ENCODE measurements at regions not wholly inside any gene's neighbourhood (a gene's known extent, or its start where the extent isn't known, plus 50 kb on each side); places are given as distances from the start of the nearest gene placed in this dataset.
A peak's percentile ranks its signal among the peaks of the same experiment; 100 is the strongest.
"Not testable (repeated sequence)": the region's sequence is repeated elsewhere in the genome, so short reads cannot be mapped to it uniquely, and the experiment has no call there.

DNA sequence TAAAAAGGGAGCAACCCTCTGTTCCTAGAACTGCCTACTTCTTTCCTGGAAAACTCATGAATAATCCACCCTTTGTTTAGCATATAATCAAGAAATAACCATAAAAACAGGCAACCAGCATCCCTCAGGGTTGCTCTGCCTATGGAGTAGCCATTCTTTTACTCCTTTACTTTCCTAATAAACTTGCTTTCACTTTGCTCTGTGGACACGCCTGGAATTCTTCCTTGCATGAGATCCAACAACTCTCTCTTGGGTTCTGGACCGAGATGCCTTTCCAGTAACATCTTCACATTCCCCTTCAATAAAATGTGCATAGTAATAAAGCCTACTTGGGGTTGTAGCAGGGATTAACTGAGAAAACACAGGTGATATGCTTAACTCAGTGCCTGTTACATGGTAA is 286.4 kb upstream of the AMIGO2 start:
- CTCF ChIA-PET = no interaction called here
- peaks cover 51 to 55% of the 10 kb centered on the region in 2 experiments for H3K4me1 ChIP-seq (ENCODE audit: control insufficient read depth in 1 of 2, extremely low read depth in 1 of 2, insufficient read depth in 2 of 2, low read length in 2 of 2)
- H3K27ac ChIP-seq (ENCODE audit: low read length) = no peak overlapping the region
- Mint-ChIP-seq H3K9me3 (no peaks in the 10 kb centered on the region), H3K36me3 (no peaks in the 10 kb centered on the region), H3K27me3 (no peaks in the 10 kb centered on the region), H3K4me3 (no peak overlapping the region), H3K4me1 (peaks cover 20 to 29% (median 28%) of the 10 kb centered on the region in 3 donors), H3K27ac (no peak overlapping the region)
- DNase-seq (no peak), ATAC-seq (replicated peaks in 1 of 4) (no peak)
- 80% methylated on average over 1 of the region's 2 CpGs for WGBS (ENCODE audit: insufficient coverage)
- H3K36me3 ChIP-seq (ENCODE audit: control insufficient read depth in 2 of 2, extremely low read depth in 1 of 2, insufficient read depth in 1 of 2, low read length in 1 of 2) = no peaks in the 10 kb centered on the region
- H3K4me3 ChIP-seq (ENCODE audit: control insufficient read depth in 1 of 2, extremely low read depth in 1 of 2, low read length in 1 of 2) = peak overlapping the region in 1 of 2 donors; percentile 1
- H3K27me3 ChIP-seq (replicated peaks in 1 of 2; ENCODE audit: control insufficient read depth in 2 of 2, extremely low read depth in 1 of 2, insufficient read depth in 2 of 2, low read length in 1 of 2) = no peaks in the 10 kb centered on the region
- POLR2A ChIA-PET = interaction anchor here in 1 of 2 donors (0.6 kb wide), 1 partner anchor 1097 kb away, joined by 3 read pairs; the partner anchor contains the start of gene SLC38A1
- H3K9me3 ChIP-seq = peaks cover 4% of the 10 kb centered on the region

DNA sequence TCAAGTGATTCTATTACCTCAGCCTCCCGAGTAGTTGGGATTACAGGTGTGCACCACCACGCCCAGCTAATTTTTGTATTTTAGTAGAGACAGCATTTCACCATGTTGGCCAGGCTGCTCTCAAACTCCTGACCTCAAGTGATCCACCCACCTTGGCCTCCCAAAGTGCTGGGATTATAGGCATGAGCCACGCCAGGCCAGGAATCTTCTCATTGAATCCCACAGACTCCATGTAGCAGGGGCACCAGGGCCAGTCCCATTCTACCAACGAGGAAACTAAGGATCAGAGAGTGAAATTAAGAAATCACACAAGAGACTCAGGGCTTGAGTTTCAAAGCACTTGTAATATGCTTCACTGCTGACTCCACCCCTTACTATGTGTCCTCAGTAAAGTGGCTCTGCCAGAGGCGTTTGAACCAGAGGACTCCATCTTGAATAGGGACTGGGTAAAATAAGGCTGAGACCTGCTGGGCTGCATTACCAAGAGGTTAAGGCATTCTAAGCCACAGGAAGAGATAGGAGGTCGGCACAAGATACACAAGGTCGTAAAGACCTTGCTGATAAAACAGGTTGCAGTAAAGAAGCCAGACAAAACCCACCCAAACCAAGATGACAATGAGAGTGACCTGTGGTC is 285.8 kb upstream of the AMIGO2 start:
- CTCF ChIA-PET; H3K27ac ChIP-seq (ENCODE audit: low read length); H3K9me3 Mint-ChIP-seq; H3K9me3 ChIP-seq; H3K27me3 ChIP-seq (replicated peaks in 1 of 2; ENCODE audit: control insufficient read depth in 2 of 2, extremely low read depth in 1 of 2, insufficient read depth in 2 of 2, low read length in 1 of 2); H3K36me3 ChIP-seq (ENCODE audit: control insufficient read depth in 2 of 2, extremely low read depth in 1 of 2, insufficient read depth in 1 of 2, low read length in 1 of 2); H3K4me3 ChIP-seq (ENCODE audit: control insufficient read depth in 1 of 2, extremely low read depth in 1 of 2, low read length in 1 of 2); H3K36me3 Mint-ChIP-seq; POLR2A ChIA-PET; H3K27ac Mint-ChIP-seq; H3K27me3 Mint-ChIP-seq: not testable (repeated sequence)
- 100% methylated on average over 2 of the region's 7 CpGs for WGBS (ENCODE audit: insufficient coverage)
- Mint-ChIP-seq H3K4me3 (peak overlapping the region in 1 of 3 donors; percentile 44), H3K4me1 (peaks cover 26 to 35% (median 33%) of the 10 kb centered on the region in 3 donors)
- DNase-seq = peak in 2 of 35 experiments; percentile 3 to 24
- ATAC-seq (replicated peaks in 1 of 4) = peak in 1 of 4 experiments; percentile 27
- peaks cover 54 to 59% of the 10 kb centered on the region in 2 experiments for H3K4me1 ChIP-seq (ENCODE audit: control insufficient read depth in 1 of 2, extremely low read depth in 1 of 2, insufficient read depth in 2 of 2, low read length in 2 of 2)

DNA sequence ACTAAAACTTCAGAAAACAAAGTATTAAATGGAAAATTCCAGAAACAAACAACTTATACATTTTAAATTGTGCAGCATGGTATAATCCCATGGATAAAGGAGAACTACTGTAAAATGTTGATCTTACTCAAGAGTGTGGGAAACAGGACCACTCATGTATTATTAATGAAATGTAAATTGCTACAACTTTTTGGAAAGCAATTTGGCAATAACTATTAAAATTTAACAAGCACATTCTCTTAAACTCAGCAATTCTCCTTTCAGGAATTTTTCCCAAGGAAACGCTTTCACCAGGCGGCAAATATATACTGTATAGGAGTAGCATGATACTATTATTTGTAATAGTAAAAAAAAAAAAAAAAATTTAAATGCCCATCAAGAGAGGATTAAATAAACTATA is 284.5 kb upstream of the AMIGO2 start:
- peaks cover 62 to 64% of the 10 kb centered on the region in 2 experiments for H3K4me1 ChIP-seq (ENCODE audit: control insufficient read depth in 1 of 2, extremely low read depth in 1 of 2, insufficient read depth in 2 of 2, low read length in 2 of 2)
- no peaks in the 10 kb centered on the region for H3K36me3 ChIP-seq (ENCODE audit: control insufficient read depth in 2 of 2, extremely low read depth in 1 of 2, insufficient read depth in 1 of 2, low read length in 1 of 2)
- peaks cover 4% of the 10 kb centered on the region for H3K9me3 ChIP-seq
- ChIA-PET POLR2A (interaction anchor here (0.6 to 0.7 kb wide), 4 partner anchors 40 to 838 kb away, joined by 3 to 5 read pairs (median 5); no protein-coding TSS in a partner anchor), CTCF (interaction anchor here in 1 of 2 donors (0.5 to 2.5 kb wide), 3 partner anchors 33 to 53 kb away, joined by 3 to 7 read pairs (median 3); no protein-coding TSS in a partner anchor)
- Mint-ChIP-seq H3K4me1 (peaks cover 39 to 46% (median 42%) of the 10 kb centered on the region in 3 donors), H3K27ac (peak overlapping the region in 1 of 2 donors; percentile 88), H3K4me3 (peak overlapping the region in 1 of 3 donors; percentile 60), H3K36me3 (peaks cover 1% of the 10 kb centered on the region), H3K9me3 (peaks cover 0 to 2% (median under 1%) of the 10 kb centered on the region in 3 donors), H3K27me3 (no peaks in the 10 kb centered on the region)
- peak overlapping the region; percentile 11 for H3K27ac ChIP-seq (ENCODE audit: low read length)
- H3K27me3 ChIP-seq (replicated peaks in 1 of 2; ENCODE audit: control insufficient read depth in 2 of 2, extremely low read depth in 1 of 2, insufficient read depth in 2 of 2, low read length in 1 of 2) = no peaks in the 10 kb centered on the region
- no CpG with 5 or more reads among the region's 2 CpGs for WGBS (ENCODE audit: insufficient coverage)
- ATAC-seq (replicated peaks in 1 of 4) (no peak), DNase-seq (no peak)
- no peak overlapping the region for H3K4me3 ChIP-seq (ENCODE audit: control insufficient read depth in 1 of 2, extremely low read depth in 1 of 2, low read length in 1 of 2)

DNA sequence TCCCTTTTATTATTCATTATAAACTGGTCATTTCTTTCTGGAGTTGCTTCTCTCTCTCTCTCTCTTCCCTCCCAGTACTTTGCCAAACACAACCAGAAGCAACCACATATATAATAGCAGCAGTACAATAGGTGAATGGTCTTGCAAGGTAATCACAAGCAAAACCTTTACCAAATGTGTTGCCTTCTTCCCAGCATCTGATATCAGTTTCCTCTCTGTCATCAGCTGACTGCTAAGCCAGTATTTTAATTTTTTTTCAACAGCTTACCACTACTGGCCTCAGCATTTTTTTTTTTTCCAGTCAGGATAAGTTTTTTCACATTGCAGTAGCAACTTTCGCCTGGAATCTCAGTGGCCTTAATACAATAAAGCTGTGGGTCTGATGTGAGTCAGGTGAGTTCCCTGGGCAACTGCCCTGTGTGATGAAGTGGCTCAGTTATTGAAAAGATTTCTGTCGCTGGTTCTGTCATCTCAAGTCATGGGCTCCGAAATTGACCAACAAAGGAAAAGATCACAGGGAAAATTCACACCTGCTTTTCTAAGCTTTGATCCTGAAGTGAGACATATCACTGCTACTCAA is 282.5 kb upstream of the AMIGO2 start:
- Mint-ChIP-seq H3K4me3 (peak overlapping the region; percentile 24 to 64 (median 61)), H3K27me3 (no peaks in the 10 kb centered on the region), H3K4me1 (peaks cover 53 to 58% (median 55%) of the 10 kb centered on the region in 3 donors), H3K9me3 (peaks cover 0 to 5% (median 3%) of the 10 kb centered on the region in 3 donors), H3K27ac (peak overlapping the region; percentile 96), H3K36me3 (peaks cover 6% of the 10 kb centered on the region)
- 83% methylated on average over 1 of the region's 3 CpGs for WGBS (ENCODE audit: insufficient coverage)
- no peak overlapping the region for H3K4me3 ChIP-seq (ENCODE audit: control insufficient read depth in 1 of 2, extremely low read depth in 1 of 2, low read length in 1 of 2)
- POLR2A ChIA-PET = interaction anchor here (0.6 to 0.7 kb wide), 2 partner anchors 152 to 292 kb away, joined by 3 to 4 read pairs; no protein-coding TSS in a partner anchor
- peak overlapping the region; percentile 97 for H3K27ac ChIP-seq (ENCODE audit: low read length)
- CTCF ChIA-PET = interaction anchor here in 1 of 2 donors (0.6 to 2.5 kb wide), 4 partner anchors 29 to 1102 kb away, joined by 3 to 7 read pairs (median 3); no protein-coding TSS in a partner anchor
- H3K4me1 ChIP-seq (ENCODE audit: control insufficient read depth in 1 of 2, extremely low read depth in 1 of 2, insufficient read depth in 2 of 2, low read length in 2 of 2) = peaks cover 45 to 59% of the 10 kb centered on the region in 2 experiments
- no peaks in the 10 kb centered on the region for H3K27me3 ChIP-seq (replicated peaks in 1 of 2; ENCODE audit: control insufficient read depth in 2 of 2, extremely low read depth in 1 of 2, insufficient read depth in 2 of 2, low read length in 1 of 2)
- ATAC-seq (replicated peaks in 1 of 4) = no peak
- DNase-seq = peak in 1 of 35 experiments; percentile 28
- H3K9me3 ChIP-seq = no peaks in the 10 kb centered on the region
- no peaks in the 10 kb centered on the region for H3K36me3 ChIP-seq (ENCODE audit: control insufficient read depth in 2 of 2, extremely low read depth in 1 of 2, insufficient read depth in 1 of 2, low read length in 1 of 2)

DNA sequence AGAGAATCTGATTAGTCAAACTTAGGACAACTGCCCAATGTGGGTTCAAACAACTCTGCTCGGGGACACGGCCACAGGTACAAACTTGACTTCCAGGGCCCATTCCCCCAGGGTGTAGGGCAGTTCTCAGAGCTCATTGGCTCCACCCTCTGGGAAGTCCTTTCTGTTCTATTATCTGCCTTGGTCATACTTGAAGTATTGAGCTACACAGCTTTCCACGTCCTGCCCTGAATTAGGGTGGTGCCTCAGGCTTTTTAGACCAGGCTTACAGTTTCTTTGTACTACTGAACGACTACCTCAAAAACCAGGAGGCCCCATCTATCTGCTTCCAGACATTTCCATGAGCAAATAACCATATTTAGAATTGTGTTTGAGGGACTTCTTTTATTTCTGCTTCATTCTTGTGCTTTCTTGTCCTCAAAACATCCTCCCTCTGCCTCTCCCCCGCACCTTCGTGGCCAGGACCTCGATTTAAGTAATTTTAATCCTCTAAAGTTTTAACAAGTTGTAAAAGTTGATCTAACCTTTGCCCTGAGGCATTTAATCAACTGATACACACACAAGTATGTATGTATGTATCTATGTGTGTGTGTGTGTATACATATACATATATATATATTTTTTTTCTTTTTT is 281.7 kb upstream of the AMIGO2 start:
- ChIA-PET POLR2A (no interaction called here), CTCF (interaction anchor here in 1 of 2 donors (0.6 to 1.0 kb wide), 3 partner anchors 30 to 329 kb away, joined by 3 read pairs; no protein-coding TSS in a partner anchor)
- WGBS (ENCODE audit: insufficient coverage) = 0% methylated on average over 3 of the region's 7 CpGs
- Mint-ChIP-seq H3K9me3 (peaks cover 0 to 5% (median 3%) of the 10 kb centered on the region in 3 donors), H3K27ac (peak overlapping the region; percentile 96), H3K27me3 (no peaks in the 10 kb centered on the region), H3K36me3 (peaks cover 6% of the 10 kb centered on the region), H3K4me1 (peaks cover 60 to 65% (median 62%) of the 10 kb centered on the region in 3 donors), H3K4me3 (peak overlapping the region; percentile 64 to 74 (median 64))
- Histone ChIP-seq H3K27ac (ENCODE audit: low read length) (peak overlapping the region; percentile 97), H3K4me1 (ENCODE audit: control insufficient read depth in 1 of 2, extremely low read depth in 1 of 2, insufficient read depth in 2 of 2, low read length in 2 of 2) (peaks cover 45 to 57% of the 10 kb centered on the region in 2 experiments), H3K36me3 (ENCODE audit: control insufficient read depth in 2 of 2, extremely low read depth in 1 of 2, insufficient read depth in 1 of 2, low read length in 1 of 2) (no peaks in the 10 kb centered on the region), H3K9me3 (no peaks in the 10 kb centered on the region), H3K27me3 (replicated peaks in 1 of 2; ENCODE audit: control insufficient read depth in 2 of 2, extremely low read depth in 1 of 2, insufficient read depth in 2 of 2, low read length in 1 of 2) (no peaks in the 10 kb centered on the region), H3K4me3 (ENCODE audit: control insufficient read depth in 1 of 2, extremely low read depth in 1 of 2, low read length in 1 of 2) (peak overlapping the region; percentile 43 to 48)
- ATAC-seq (replicated peaks in 1 of 4) (peak; percentile 42 to 61 (median 53)), DNase-seq (peak in 26 of 35 experiments; percentile 0 to 63 (median 17))

Measured in T-cell (primary cell).